ENCODE measurements at regions not wholly inside any gene's neighbourhood (a gene's known extent, or its start where the extent isn't known, plus 50 kb on each side); places are given as distances from the start of the nearest gene placed in this dataset.
"Not testable (repeated sequence)": the region's sequence is repeated elsewhere in the genome, so short reads cannot be mapped to it uniquely, and the experiment has no call there.

GRCh38 chr13:18213511-18213910 is 968.1 kb downstream of the TUBA3C start:
- not testable (repeated sequence) for H3K4me3 ChIP-seq (ENCODE audit: low read length); H3K9me3 ChIP-seq (ENCODE audit: control insufficient read depth, low read depth, low read length); H3K36me3 ChIP-seq (ENCODE audit: control insufficient read depth, insufficient read depth, low read length); H3K27ac ChIP-seq (ENCODE audit: low read length); DNase-seq; H3K4me1 ChIP-seq (ENCODE audit: control insufficient read depth, insufficient read depth, low read length); H3K27me3 ChIP-seq (ENCODE audit: control insufficient read depth, insufficient read depth, low read length)
- no CpG with 5 or more reads among the region's 2 CpGs for WGBS (ENCODE audit: insufficient coverage, low lambda C conversion rate)

- 52% methylated on average over 2 of the region's 2 CpGs for WGBS (ENCODE audit: insufficient coverage, low lambda C conversion rate)
- no peak overlapping the region for H3K27ac ChIP-seq (ENCODE audit: low read length)
- H3K4me1 ChIP-seq (ENCODE audit: control insufficient read depth, insufficient read depth, low read length) = no peaks in the 10 kb centered on the region
- H3K9me3 ChIP-seq (ENCODE audit: control insufficient read depth, low read depth, low read length) = peaks cover 4% of the 10 kb centered on the region
- H3K36me3 ChIP-seq (ENCODE audit: control insufficient read depth, insufficient read depth, low read length) = no peaks in the 10 kb centered on the region
- peak in 1 of 2 donors; percentile 33 for DNase-seq
- H3K4me3 ChIP-seq (ENCODE audit: low read length) = no peak overlapping the region
- no peaks in the 10 kb centered on the region for H3K27me3 ChIP-seq (ENCODE audit: control insufficient read depth, insufficient read depth, low read length)
Observed at GRCh38 chr13:18212873-18213272, 968.8 kb downstream of the TUBA3C start.

- not testable (repeated sequence) for H3K4me1 ChIP-seq (ENCODE audit: control insufficient read depth, insufficient read depth, low read length); H3K27me3 ChIP-seq (ENCODE audit: control insufficient read depth, insufficient read depth, low read length); H3K27ac ChIP-seq (ENCODE audit: low read length); H3K4me3 ChIP-seq (ENCODE audit: low read length); H3K36me3 ChIP-seq (ENCODE audit: control insufficient read depth, insufficient read depth, low read length); H3K9me3 ChIP-seq (ENCODE audit: control insufficient read depth, low read depth, low read length)
- DNase-seq = peak in 1 of 2 donors; percentile 68
- WGBS (ENCODE audit: insufficient coverage, low lambda C conversion rate) = 75% methylated on average over 4 of the region's 5 CpGs
Observed at GRCh38 chr13:18211752-18212560, 969.7 kb downstream of the TUBA3C start.

- not testable (repeated sequence) for H3K9me3 ChIP-seq (ENCODE audit: control insufficient read depth, low read depth, low read length); H3K4me1 ChIP-seq (ENCODE audit: control insufficient read depth, insufficient read depth, low read length); H3K27me3 ChIP-seq (ENCODE audit: control insufficient read depth, insufficient read depth, low read length); H3K36me3 ChIP-seq (ENCODE audit: control insufficient read depth, insufficient read depth, low read length); H3K4me3 ChIP-seq (ENCODE audit: low read length); DNase-seq; H3K27ac ChIP-seq (ENCODE audit: low read length)
- 80% methylated on average over 1 of the region's 4 CpGs for WGBS (ENCODE audit: insufficient coverage, low lambda C conversion rate)
Observed at GRCh38 chr13:18204614-18205178, 976.9 kb downstream of the TUBA3C start.

GRCh38 chr13:18195365-18195678 is 986.3 kb downstream of the TUBA3C start:
- WGBS (ENCODE audit: insufficient coverage, low lambda C conversion rate) = no CpG with 5 or more reads among the region's 22 CpGs
- not testable (repeated sequence) for H3K27me3 ChIP-seq (ENCODE audit: control insufficient read depth, insufficient read depth, low read length); H3K36me3 ChIP-seq (ENCODE audit: control insufficient read depth, insufficient read depth, low read length); H3K9me3 ChIP-seq (ENCODE audit: control insufficient read depth, low read depth, low read length); H3K27ac ChIP-seq (ENCODE audit: low read length); DNase-seq; H3K4me1 ChIP-seq (ENCODE audit: control insufficient read depth, insufficient read depth, low read length); H3K4me3 ChIP-seq (ENCODE audit: low read length)

GRCh38 chr13:18194631-18195364 is 986.8 kb downstream of the TUBA3C start:
- WGBS (ENCODE audit: insufficient coverage, low lambda C conversion rate) = no CpG with 5 or more reads among the region's 42 CpGs
- not testable (repeated sequence) for H3K27me3 ChIP-seq (ENCODE audit: control insufficient read depth, insufficient read depth, low read length); H3K4me1 ChIP-seq (ENCODE audit: control insufficient read depth, insufficient read depth, low read length); H3K4me3 ChIP-seq (ENCODE audit: low read length); H3K36me3 ChIP-seq (ENCODE audit: control insufficient read depth, insufficient read depth, low read length); H3K9me3 ChIP-seq (ENCODE audit: control insufficient read depth, low read depth, low read length); H3K27ac ChIP-seq (ENCODE audit: low read length); DNase-seq

GRCh38 chr13:18194104-18194503 is 987.5 kb downstream of the TUBA3C start:
- not testable (repeated sequence) for DNase-seq; H3K27me3 ChIP-seq (ENCODE audit: control insufficient read depth, insufficient read depth, low read length); H3K27ac ChIP-seq (ENCODE audit: low read length); H3K4me1 ChIP-seq (ENCODE audit: control insufficient read depth, insufficient read depth, low read length); H3K9me3 ChIP-seq (ENCODE audit: control insufficient read depth, low read depth, low read length); H3K4me3 ChIP-seq (ENCODE audit: low read length); H3K36me3 ChIP-seq (ENCODE audit: control insufficient read depth, insufficient read depth, low read length)
- no CpG with 5 or more reads among the region's 27 CpGs for WGBS (ENCODE audit: insufficient coverage, low lambda C conversion rate)
